GM20000 (cell line): ENCODE measurements at regions not wholly inside any gene's neighbourhood (a gene's known extent, or its start where the extent isn't known, plus 50 kb on each side); places are given as distances from the start of the nearest gene placed in this dataset.

Experiments
- DNase-seq: peaks from one replicate; pipeline ENCODE4 v3.0.0; 2012; ENCODE audit warnings: low spot score
- TF ChIP-seq, protein P1 (sequence below): IDR thresholded peaks from 2 replicates; pipeline ENCODE4 v1.5.1; 2012; ENCODE audit warnings: mild to moderate bottlenecking, control low read depth; ENCODE audit errors: extremely low read depth, missing control alignments

DNA sequence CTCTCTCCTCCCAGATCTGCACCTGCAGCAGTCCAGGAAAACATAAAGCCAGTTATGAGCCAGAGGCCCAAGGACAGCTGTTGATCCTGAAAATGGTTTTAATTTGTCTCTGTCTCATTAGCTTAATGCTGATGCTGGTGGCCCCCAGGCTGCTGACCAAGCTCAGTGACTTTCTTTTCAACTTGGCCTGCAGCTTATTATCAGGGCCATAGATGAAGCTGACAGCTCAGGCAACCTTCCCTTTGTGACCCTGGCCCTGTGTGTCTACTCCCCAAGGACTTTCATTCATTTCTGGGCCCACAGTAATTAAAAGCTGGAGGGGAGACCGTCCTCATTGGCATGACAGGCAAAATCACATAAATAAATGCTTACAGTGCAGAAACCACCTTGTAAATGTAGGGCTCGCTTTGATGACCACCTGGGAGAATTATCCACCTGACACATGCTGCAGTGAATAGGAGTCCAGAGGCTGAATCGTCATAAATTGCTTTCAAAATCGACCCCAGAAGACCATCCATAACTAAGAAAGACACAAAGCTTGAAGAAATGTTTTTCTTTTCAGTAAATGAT is 138.5 kb downstream of the NPY start:
- TF ChIP-seq, protein P1, sequence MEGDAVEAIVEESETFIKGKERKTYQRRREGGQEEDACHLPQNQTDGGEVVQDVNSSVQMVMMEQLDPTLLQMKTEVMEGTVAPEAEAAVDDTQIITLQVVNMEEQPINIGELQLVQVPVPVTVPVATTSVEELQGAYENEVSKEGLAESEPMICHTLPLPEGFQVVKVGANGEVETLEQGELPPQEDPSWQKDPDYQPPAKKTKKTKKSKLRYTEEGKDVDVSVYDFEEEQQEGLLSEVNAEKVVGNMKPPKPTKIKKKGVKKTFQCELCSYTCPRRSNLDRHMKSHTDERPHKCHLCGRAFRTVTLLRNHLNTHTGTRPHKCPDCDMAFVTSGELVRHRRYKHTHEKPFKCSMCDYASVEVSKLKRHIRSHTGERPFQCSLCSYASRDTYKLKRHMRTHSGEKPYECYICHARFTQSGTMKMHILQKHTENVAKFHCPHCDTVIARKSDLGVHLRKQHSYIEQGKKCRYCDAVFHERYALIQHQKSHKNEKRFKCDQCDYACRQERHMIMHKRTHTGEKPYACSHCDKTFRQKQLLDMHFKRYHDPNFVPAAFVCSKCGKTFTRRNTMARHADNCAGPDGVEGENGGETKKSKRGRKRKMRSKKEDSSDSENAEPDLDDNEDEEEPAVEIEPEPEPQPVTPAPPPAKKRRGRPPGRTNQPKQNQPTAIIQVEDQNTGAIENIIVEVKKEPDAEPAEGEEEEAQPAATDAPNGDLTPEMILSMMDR: no peak
- DNase-seq: no peak

DNA sequence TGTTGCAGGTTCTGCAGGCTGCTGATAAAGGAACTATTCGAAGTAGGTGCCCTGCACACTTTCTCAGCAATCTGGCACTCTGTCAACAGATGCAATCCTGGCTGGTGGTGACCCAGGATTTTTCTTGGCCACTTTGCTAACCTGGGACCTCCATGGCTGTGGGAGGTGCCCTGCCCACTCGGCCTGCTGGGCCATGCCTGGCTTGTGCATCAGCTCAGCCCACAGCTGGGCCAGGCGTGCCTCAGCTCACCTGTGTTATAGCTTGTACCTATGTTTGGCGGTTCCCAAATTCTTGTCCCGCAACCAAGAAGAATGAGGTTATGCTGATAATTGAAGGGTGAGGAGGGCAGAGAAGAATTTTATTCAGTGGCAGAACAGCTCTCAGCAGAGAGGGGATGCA is 141.7 kb downstream of the NPY start:
- TF ChIP-seq, protein P1: no peak
- DNase-seq: no peak

DNA sequence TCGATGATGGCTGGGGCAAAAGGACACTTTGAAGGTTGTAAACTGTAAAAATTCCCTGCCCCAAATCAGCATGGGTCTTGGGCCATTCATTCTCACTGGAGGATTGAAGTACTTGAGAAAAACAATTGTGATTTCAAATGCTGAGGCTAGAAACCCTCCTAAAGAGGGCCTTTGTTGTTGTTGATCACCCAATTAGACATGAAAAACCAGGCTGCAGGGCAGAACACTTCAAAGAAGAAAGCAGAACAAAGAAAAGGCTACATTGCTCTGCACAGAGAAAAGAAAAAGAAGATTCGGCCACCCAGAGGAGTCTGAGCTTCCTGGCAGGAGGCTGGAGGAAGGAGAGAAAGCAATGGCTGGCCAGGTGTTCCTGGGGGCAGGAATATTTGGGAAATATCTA is 143.1 kb downstream of the NPY start:
- DNase-seq: no peak
- TF ChIP-seq, protein P1: no peak

DNA sequence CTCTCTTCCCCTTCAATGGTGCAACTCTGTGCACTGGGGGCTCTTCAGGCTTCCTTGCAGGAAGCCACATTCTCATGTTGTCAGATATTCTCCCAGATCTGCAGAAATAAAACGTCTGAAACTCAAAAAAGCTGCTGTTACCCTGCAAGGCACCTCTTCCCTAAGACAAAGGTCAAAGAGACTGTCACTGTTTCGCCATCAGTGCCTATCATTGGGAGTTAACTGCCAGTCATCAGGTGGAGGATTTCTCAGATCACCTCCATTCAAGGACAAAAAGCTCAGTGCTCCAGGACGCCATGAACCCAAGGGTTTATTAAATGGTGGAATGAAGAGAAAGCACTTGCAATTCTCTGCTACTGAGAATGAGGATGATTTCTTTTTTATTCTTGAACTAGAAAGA is 144.6 kb upstream of the PALS2 start:
- no peak for DNase-seq
- TF ChIP-seq, protein P1: no peak

DNA sequence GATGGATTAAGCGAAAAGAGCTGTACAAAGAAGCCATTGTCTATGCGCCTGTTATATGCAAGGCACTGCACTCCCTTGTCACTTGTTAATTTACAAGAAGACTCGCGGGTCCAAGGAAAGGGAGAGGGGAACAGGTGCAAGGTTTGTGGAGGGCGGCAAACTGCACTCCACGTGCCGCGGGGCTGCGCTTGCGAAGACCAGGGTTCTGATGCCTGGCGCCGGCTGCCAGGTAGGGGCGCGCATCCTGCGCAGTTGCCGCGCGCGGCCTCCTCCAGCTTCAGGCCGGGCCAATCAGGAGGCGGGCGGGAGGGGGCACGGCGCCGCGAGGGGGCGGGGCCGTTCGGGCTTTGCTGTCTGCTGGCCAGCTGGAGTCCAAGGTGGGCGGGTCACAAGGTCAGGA is 140.6 kb upstream of the PALS2 start:
- TF ChIP-seq, protein P1: no peak

DNA sequence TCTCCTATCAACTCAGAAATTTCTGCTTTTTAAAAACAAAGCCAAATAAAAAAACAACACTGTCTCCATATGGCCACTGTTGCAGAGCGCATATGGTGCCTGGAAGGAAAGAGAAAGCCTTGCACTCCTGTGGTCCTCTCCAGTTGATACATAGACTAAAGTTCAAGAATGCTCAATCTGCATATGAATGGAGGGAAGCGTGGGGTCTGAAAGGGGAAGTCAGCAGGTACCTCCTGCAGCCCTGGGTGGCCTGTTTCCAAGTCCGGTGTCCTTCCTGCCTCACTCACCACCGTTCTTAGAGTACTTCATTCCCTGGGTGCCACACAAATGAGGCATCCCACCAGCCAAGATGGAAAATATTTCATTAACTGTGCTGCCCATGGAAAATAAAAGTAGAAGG is 138.3 kb upstream of the PALS2 start:
- no peak for DNase-seq
- TF ChIP-seq, protein P1: no peak

More for the DNA sequence above, 140.6 kb upstream of the PALS2 start:
- DNase-seq: no peak

DNA sequence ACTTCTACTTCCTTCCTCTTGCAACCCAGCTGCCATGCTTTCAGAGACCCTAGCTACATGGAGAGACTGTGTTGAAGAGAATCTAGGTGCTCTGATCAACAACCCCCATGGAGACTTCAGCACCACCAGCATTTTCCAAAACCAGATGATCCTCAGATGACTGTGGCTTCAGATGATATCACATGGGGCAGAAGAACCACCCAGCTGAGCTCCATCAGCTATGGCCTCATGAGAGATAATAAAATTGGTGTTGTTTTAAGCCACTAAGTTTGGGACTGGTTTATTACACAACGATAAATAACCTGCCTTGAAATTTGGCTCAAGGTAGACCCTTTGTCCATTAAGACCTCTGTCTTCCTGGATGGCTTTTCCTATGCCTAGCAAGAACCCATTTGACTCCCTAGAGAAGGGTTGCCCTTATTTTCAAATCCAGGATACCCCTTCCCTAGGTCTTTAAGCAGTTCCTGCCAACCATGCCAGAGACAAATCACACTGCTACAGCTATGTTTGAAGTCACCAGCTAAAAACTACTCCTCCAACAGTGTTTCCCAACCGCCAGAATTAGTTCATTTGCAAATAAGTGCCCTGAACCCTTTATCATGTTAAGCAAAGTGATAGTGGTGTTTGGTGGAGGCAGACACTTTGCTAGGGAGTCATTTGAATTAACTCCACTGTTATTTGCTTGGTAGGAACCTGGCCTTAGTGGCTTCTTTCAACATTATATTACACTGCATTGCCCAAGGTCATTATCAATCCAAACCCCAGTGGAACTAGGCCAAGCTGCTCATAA is 136.9 kb upstream of the PALS2 start:
- TF ChIP-seq, protein P1: no peak
- DNase-seq: no peak
